GM12872 (cell line): ENCODE measurements at regions not wholly inside any gene's neighbourhood (a gene's known extent, or its start where the extent isn't known, plus 50 kb on each side); places are given as distances from the start of the nearest gene placed in this dataset.

Source experiments
- CTCF ChIP-seq: IDR thresholded peaks from 3 replicates; pipeline ENCODE4 v1.5.1; 2011; ENCODE audit warnings: low read depth, mild to moderate bottlenecking, low read length, moderate library complexity; ENCODE audit not compliant: insufficient read depth

- TF ChIP-seq CTCF, result no peak
Measured at GRCh38 chr5:3325201-3325971, 270.2 kb upstream of the IRX1 start.

GRCh38 chr5:3324421-3325101 lies 271.1 kb upstream of the IRX1 start:
- no peak for TF ChIP-seq CTCF

GRCh38 chr5:3323144-3323543 lies 272.5 kb upstream of the IRX1 start:
- no peak for TF ChIP-seq CTCF

GRCh38 chr5:3322642-3323041 lies 273.0 kb upstream of the IRX1 start:
- no peak for TF ChIP-seq CTCF

GRCh38 chr5:3321923-3322322 lies 273.7 kb upstream of the IRX1 start:
- TF ChIP-seq CTCF, result no peak

GRCh38 chr5:3321119-3321760 lies 274.4 kb upstream of the IRX1 start:
- no peak for TF ChIP-seq CTCF

- no peak for TF ChIP-seq CTCF
Measured at GRCh38 chr5:3320317-3320875, 275.2 kb upstream of the IRX1 start.
